Tibial nerve (tissue), 4 donors: ENCODE measurements at regions not wholly inside any gene's neighbourhood (a gene's known extent, or its start where the extent isn't known, plus 50 kb on each side); places are given as distances from the start of the nearest gene placed in this dataset.

Experiments
- DNase-seq, 2 donors: peaks; one replicate each; pipeline ENCODE4 v3.0.0-alpha.2; 2019; ENCODE audit warnings: low spot score in 2 of 2
- H3K27ac ChIP-seq, 4 donors: fragments of 200-600 bp; sonication (generic) in 3 of 4; one replicate each; pipeline ENCODE4 v1.5.1; 2017 to 2019; ENCODE audit warnings: mild to moderate bottlenecking in 1 of 4
- H3K27me3 ChIP-seq, 2 donors: fragments of 200-600 bp; sonication (generic) in 1 of 2; one replicate each; pipeline versions ENCODE4 v1.5.1 to v1.6.0; 2017 to 2019
- H3K36me3 ChIP-seq, 3 donors: fragments of 200-600 bp; sonication (generic); one replicate each; pipeline ENCODE4 v1.5.1; 2018 to 2019
- H3K4me1 ChIP-seq, 4 donors: fragments of 200-600 bp; sonication (generic) in 3 of 4; one replicate each; pipeline ENCODE4 v1.5.1; 2017 to 2019
- H3K4me3 ChIP-seq, 4 donors: fragments of 200-600 bp; sonication (generic) in 3 of 4; one replicate each; pipeline ENCODE4 v1.5.1; 2017 to 2019; ENCODE audit warnings: mild to moderate bottlenecking in 1 of 4, moderate library complexity in 1 of 4
- H3K9me3 ChIP-seq, 4 donors: fragments of 200-600 bp; sonication (generic) in 3 of 4; one replicate each; pipeline ENCODE4 v1.5.1; 2017 to 2019
- CTCF ChIP-seq, 5 experiments: fragments of 200-600 bp in 3 of 5; fragments of 450-650 bp in 2 of 5; sonication (generic) in 3 of 5; IDR thresholded peaks; one replicate each; pipeline ENCODE4 v1.5.1; 2016 to 2019; ENCODE audit warnings: antibody characterized with exemption in 5 of 5, mild to moderate bottlenecking in 3 of 5, moderate library complexity in 2 of 5
- EP300 ChIP-seq, 2 donors: sonication (generic); formaldehyde crosslinking; IDR thresholded peaks; one replicate each; pipeline ENCODE4 v1.6.1; 2017; ENCODE audit warnings: antibody characterized with exemption in 2 of 2, mild to moderate bottlenecking in 1 of 2
- POLR2A ChIP-seq, 2 donors: fragments of 450-650 bp; IDR thresholded peaks; one replicate each; pipeline ENCODE4 v1.6.1; 2017; ENCODE audit warnings: antibody characterized with exemption in 2 of 2, mild to moderate bottlenecking in 2 of 2, moderate library complexity in 2 of 2
- WGBS, 2 donors: methylation state at CpG; one replicate each; pipeline ENCODE4 v1.1.5; 2018; 5-methylcytosine and 5-hydroxymethylcytosine counted together

DNA sequence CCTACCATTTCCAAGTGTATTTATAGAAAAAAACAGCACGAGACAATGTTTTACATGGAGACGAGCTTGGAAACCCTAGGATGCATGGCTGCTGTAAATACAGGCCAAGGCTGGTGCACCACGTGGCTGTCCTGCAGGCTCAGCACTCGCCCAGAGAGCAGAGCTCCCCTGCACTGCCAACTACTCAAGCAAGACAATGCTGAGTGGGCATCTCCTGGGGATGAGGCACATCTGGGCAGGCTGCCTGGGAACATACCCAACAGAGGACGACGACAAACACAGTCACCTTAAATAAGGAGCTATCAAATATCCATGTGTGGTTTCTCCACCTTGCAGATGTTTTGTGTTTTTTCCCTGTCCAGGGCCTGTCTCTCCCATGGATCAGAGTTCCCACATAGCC lies 128.3 kb upstream of the PRMT8 start:
- no peak for DNase-seq
- H3K27me3 ChIP-seq, result peaks cover 0 to 33% of the 10 kb centered on the region in 2 donors
- H3K27ac ChIP-seq, result no peak overlapping the region
- no peaks in the 10 kb centered on the region for H3K9me3 ChIP-seq
- H3K36me3 ChIP-seq, result no peaks in the 10 kb centered on the region
- peaks cover 0 to 19% (median 2%) of the 10 kb centered on the region in 4 donors for H3K4me1 ChIP-seq
- H3K4me3 ChIP-seq, result no peak overlapping the region
- TF ChIP-seq POLR2A (IDR thresholded peaks at IDR 0.05), result no peak
- TF ChIP-seq CTCF (IDR thresholded peaks at IDR 0.05), result no peak
- TF ChIP-seq EP300 (IDR thresholded peaks at IDR 0.05), result no peak
- WGBS, 2 donors, result 76 to 78% methylated on average over 6 of the region's 6 CpGs

DNA sequence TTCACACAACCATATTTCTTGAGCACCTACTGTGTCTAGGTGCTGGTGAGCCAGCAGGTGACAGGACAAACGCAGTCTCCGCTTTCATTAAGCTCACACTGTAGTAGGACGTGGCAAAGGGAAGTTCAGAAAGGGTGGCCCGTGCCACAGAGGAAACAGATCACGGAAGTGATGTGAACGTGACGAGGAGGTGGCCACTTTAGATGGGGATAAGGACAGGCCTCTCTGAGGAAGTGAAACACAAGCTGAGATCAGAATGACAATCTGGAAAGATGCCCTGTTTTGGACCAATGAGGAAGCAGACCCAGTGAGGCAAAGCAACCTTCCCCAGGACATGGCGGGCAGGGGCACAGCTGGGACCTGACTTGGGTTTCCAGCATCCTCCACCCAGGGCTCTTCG lies 127.4 kb upstream of the PRMT8 start:
- WGBS, 2 donors, result 84 to 93% methylated on average over 9 of the region's 9 CpGs
- peaks cover 0 to 34% of the 10 kb centered on the region in 2 donors for H3K27me3 ChIP-seq
- no peaks in the 10 kb centered on the region for H3K9me3 ChIP-seq
- H3K4me3 ChIP-seq, result no peak overlapping the region
- DNase-seq, result peak in 1 of 2 donors; percentile 29
- TF ChIP-seq EP300 (IDR thresholded peaks at IDR 0.05), result peak; percentile 15 to 36
- TF ChIP-seq CTCF (IDR thresholded peaks at IDR 0.05), result no peak
- H3K27ac ChIP-seq, result no peak overlapping the region
- no peaks in the 10 kb centered on the region for H3K36me3 ChIP-seq
- peaks cover 0 to 19% (median 2%) of the 10 kb centered on the region in 4 donors for H3K4me1 ChIP-seq

- H3K4me3 ChIP-seq, result no peak overlapping the region
- TF ChIP-seq EP300 (IDR thresholded peaks at IDR 0.05) (no peak), CTCF (IDR thresholded peaks at IDR 0.05) (no peak)
- no peaks in the 10 kb centered on the region for H3K9me3 ChIP-seq
- H3K27me3 ChIP-seq, result peaks cover 0 to 34% of the 10 kb centered on the region in 2 donors
- H3K4me1 ChIP-seq, result peaks cover 0 to 19% (median 2%) of the 10 kb centered on the region in 4 donors
- no peak for DNase-seq
- no peaks in the 10 kb centered on the region for H3K36me3 ChIP-seq
- WGBS, 2 donors, result 75 to 81% methylated on average over 5 of the region's 5 CpGs
- no peak overlapping the region for H3K27ac ChIP-seq
Measured at GRCh38 chr12:3364226-3364625, 126.8 kb upstream of the PRMT8 start.

- TF ChIP-seq CTCF (IDR thresholded peaks at IDR 0.05) (no peak), EP300 (IDR thresholded peaks at IDR 0.05) (no peak)
- 68 to 69% methylated on average over 13 of the region's 13 CpGs for WGBS, 2 donors
Measured at GRCh38 chr12:3364661-3365462, 126.1 kb upstream of the PRMT8 start.

More at GRCh38 chr12:3364661-3365462, 126.1 kb upstream of the PRMT8 start:
- H3K27me3 ChIP-seq, result peaks cover 0 to 34% of the 10 kb centered on the region in 2 donors
- H3K4me1 ChIP-seq, result peaks cover 0 to 19% (median 2%) of the 10 kb centered on the region in 4 donors
- H3K27ac ChIP-seq, result no peak overlapping the region
- no peaks in the 10 kb centered on the region for H3K36me3 ChIP-seq
- no peak for DNase-seq
- H3K4me3 ChIP-seq, result no peak overlapping the region
- H3K9me3 ChIP-seq, result no peaks in the 10 kb centered on the region
